Liver (tissue), 8 donors: ENCODE measurements at regions not wholly inside any gene's neighbourhood (a gene's known extent, or its start where the extent isn't known, plus 50 kb on each side); places are given as distances from the start of the nearest gene placed in this dataset.

Source experiments
- DNase-seq: peaks from one replicate; pipeline ENCODE4 v3.0.0-alpha.2; 2017; ENCODE audit warnings: low spot score
- H3K27ac ChIP-seq, 2 donors: one replicate each; pipeline ENCODE4 v1.7.0; 2013; ENCODE audit warnings: inconsistent platforms in 2 of 2, low read length in 2 of 2, control low read depth in 1 of 2, low read depth in 1 of 2, mild to moderate bottlenecking in 1 of 2
- H3K27me3 ChIP-seq, 4 donors: one replicate each; pipeline versions ENCODE4 v1.6.1 to v1.7.0; 2013; ENCODE audit warnings: low read length in 3 of 4, inconsistent platforms in 1 of 4, mild to moderate bottlenecking in 1 of 4, moderate library complexity in 1 of 4; ENCODE audit not compliant: control insufficient read depth in 4 of 4, insufficient read depth in 4 of 4
- H3K36me3 ChIP-seq, 4 donors: one replicate each; pipeline versions ENCODE4 v1.6.1 to v1.7.0; 2013; ENCODE audit warnings: low read length in 3 of 4, mild to moderate bottlenecking in 3 of 4, low read depth in 1 of 4, moderate library complexity in 1 of 4; ENCODE audit not compliant: control insufficient read depth in 4 of 4, insufficient read depth in 3 of 4
- H3K4me1 ChIP-seq, 4 donors: one replicate each; pipeline versions ENCODE4 v1.6.1 to v1.7.0; 2013; ENCODE audit warnings: low read length in 3 of 4, mild to moderate bottlenecking in 3 of 4, moderate library complexity in 1 of 4; ENCODE audit not compliant: control insufficient read depth in 4 of 4, insufficient read depth in 4 of 4
- H3K4me3 ChIP-seq, 3 donors: one replicate each; pipeline versions ENCODE4 v1.6.1 to v1.7.0; 2013; ENCODE audit warnings: low read length in 3 of 3, control low read depth in 1 of 3, low read depth in 1 of 3, mild to moderate bottlenecking in 1 of 3
- H3K9ac ChIP-seq, 2 donors: one replicate each; pipeline ENCODE4 v1.7.0; 2013; ENCODE audit warnings: low read length in 2 of 2, mild to moderate bottlenecking in 2 of 2, moderate library complexity in 2 of 2, control low read depth in 1 of 2, low read depth in 1 of 2
- H3K9me3 ChIP-seq, 4 donors: one replicate each; pipeline versions ENCODE4 v1.6.1 to v1.7.0; 2013; ENCODE audit warnings: low read length in 3 of 4; ENCODE audit not compliant: control insufficient read depth in 4 of 4
- CTCF ChIP-seq: fragments of 150-350 bp; IDR thresholded peaks from 2 replicates; pipeline ENCODE4 v1.5.1; 2017; ENCODE audit warnings: improper control_type of control experiment, low read depth, low read length; ENCODE audit not compliant: missing input control
- EGR1 ChIP-seq, 2 donors: IDR thresholded peaks; 2 replicates each; pipeline ENCODE4 v1.6.1; 2016 to 2018; ENCODE audit warnings: antibody characterized with exemption in 2 of 2, low read depth in 2 of 2
- FOXA1 ChIP-seq: IDR thresholded peaks from 2 replicates; pipeline ENCODE4 v1.6.1; 2016; ENCODE audit warnings: antibody characterized with exemption
- GABPA ChIP-seq, 2 donors: IDR thresholded peaks in 1 of 2; conservative IDR thresholded peaks in 1 of 2; 2 replicates each; pipeline ENCODE4 v1.6.1; 2016; ENCODE audit warnings: antibody characterized with exemption in 2 of 2, mild to moderate bottlenecking in 1 of 2, moderate library complexity in 1 of 2
- HNF4A ChIP-seq, 2 donors: conservative IDR thresholded peaks; 2 replicates each; pipeline ENCODE4 v1.6.1; 2016; ENCODE audit warnings: antibody characterized with exemption in 2 of 2, mild to moderate bottlenecking in 2 of 2
- HNF4G ChIP-seq: IDR thresholded peaks from 2 replicates; pipeline ENCODE4 v1.6.1; 2016; ENCODE audit warnings: antibody characterized with exemption
- JUND ChIP-seq, 2 donors: IDR thresholded peaks; 2 replicates each; pipeline ENCODE4 v1.6.1; 2016; ENCODE audit warnings: antibody characterized with exemption in 2 of 2
- NR2F2 ChIP-seq: IDR thresholded peaks from 2 replicates; pipeline ENCODE4 v1.6.1; 2016; ENCODE audit warnings: antibody characterized with exemption
- RAD21 ChIP-seq, 2 donors: IDR thresholded peaks; 2 replicates each; pipeline ENCODE4 v1.6.1; 2016; ENCODE audit warnings: antibody characterized with exemption in 2 of 2, mild to moderate bottlenecking in 2 of 2
- REST ChIP-seq: IDR thresholded peaks from 2 replicates; pipeline ENCODE4 v1.6.1; 2016; ENCODE audit warnings: antibody characterized with exemption, mild to moderate bottlenecking
- RXRA ChIP-seq, 2 donors: IDR thresholded peaks; 2 replicates each; pipeline ENCODE4 v1.6.1; 2017 to 2018; ENCODE audit warnings: antibody characterized with exemption in 2 of 2, mild to moderate bottlenecking in 1 of 2
- SP1 ChIP-seq: IDR thresholded peaks from 2 replicates; pipeline ENCODE4 v1.6.1; 2018; ENCODE audit warnings: antibody characterized with exemption, mild to moderate bottlenecking
- TAF1 ChIP-seq: conservative IDR thresholded peaks from 2 replicates; pipeline ENCODE4 v1.6.1; 2016; ENCODE audit warnings: antibody characterized with exemption, mild to moderate bottlenecking
- YY1 ChIP-seq: IDR thresholded peaks from 2 replicates; pipeline ENCODE4 v1.6.1; 2016; ENCODE audit warnings: antibody characterized with exemption, mild to moderate bottlenecking
- ZBTB33 ChIP-seq: IDR thresholded peaks from 2 replicates; pipeline ENCODE4 v1.6.1; 2016; ENCODE audit warnings: antibody characterized with exemption
- WGBS: extraction: QIAGEN DNeasy Blood & Tissue Kit; methylation state at CpG from one replicate; pipeline ENCODE4 v1.1.7; 2013; 5-methylcytosine and 5-hydroxymethylcytosine counted together
- TF ChIP-seq, protein P1 (sequence below): IDR thresholded peaks from 2 replicates; pipeline ENCODE4 v1.6.1; 2016; ENCODE audit warnings: antibody characterized with exemption
- TF ChIP-seq, protein P2 (sequence below): IDR thresholded peaks from 2 replicates; pipeline ENCODE4 v1.6.1; 2016; ENCODE audit warnings: antibody characterized with exemption
- donor health status: healthy.
- donor health status: healthy.
- donor health status: healthy.
- donor health status: healthy.
- donor health status: healthy.

DNA sequence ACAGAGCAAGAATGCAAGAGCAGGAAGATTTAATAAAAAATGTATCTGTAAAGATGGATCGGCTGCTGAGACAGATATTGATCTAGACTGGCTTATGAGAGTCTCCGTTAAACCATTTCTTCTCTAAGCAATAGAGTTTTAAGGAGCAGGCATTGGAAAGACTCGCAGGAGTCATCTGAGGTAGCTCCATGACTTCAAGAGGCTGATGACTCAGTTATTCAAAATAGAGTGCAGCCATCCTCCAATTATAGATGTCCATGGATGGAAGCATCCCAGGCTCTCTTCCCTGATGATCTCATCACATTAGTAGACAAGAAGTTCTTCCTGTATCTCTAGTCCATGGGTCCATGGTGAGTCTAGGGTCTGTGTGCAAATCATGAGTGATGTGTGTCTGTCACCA is 638.3 kb upstream of the TMEM132C start:
- no peaks in the 10 kb centered on the region for H3K9me3 ChIP-seq
- no peak for DNase-seq
- WGBS = 74% methylated on average over 3 of the region's 3 CpGs
- H3K4me3 ChIP-seq = no peak overlapping the region
- peaks cover 0 to 10% (median 1%) of the 10 kb centered on the region in 4 donors for H3K27me3 ChIP-seq
- no peaks in the 10 kb centered on the region for H3K36me3 ChIP-seq
- no peak overlapping the region for H3K27ac ChIP-seq
- H3K9ac ChIP-seq = no peak overlapping the region
- TF ChIP-seq CTCF = no peak
- no peak for TF ChIP-seq JUND (IDR thresholded peaks at IDR 0.05)
- no peak for TF ChIP-seq HNF4G
- no peak for TF ChIP-seq HNF4A (conservative IDR thresholded peaks at IDR 0.05)
- no peak for TF ChIP-seq NR2F2
- no peak for TF ChIP-seq YY1
- TF ChIP-seq SP1 = no peak
- TF ChIP-seq RXRA (IDR thresholded peaks at IDR 0.05) = no peak
- H3K4me1 ChIP-seq = no peaks in the 10 kb centered on the region

DNA sequence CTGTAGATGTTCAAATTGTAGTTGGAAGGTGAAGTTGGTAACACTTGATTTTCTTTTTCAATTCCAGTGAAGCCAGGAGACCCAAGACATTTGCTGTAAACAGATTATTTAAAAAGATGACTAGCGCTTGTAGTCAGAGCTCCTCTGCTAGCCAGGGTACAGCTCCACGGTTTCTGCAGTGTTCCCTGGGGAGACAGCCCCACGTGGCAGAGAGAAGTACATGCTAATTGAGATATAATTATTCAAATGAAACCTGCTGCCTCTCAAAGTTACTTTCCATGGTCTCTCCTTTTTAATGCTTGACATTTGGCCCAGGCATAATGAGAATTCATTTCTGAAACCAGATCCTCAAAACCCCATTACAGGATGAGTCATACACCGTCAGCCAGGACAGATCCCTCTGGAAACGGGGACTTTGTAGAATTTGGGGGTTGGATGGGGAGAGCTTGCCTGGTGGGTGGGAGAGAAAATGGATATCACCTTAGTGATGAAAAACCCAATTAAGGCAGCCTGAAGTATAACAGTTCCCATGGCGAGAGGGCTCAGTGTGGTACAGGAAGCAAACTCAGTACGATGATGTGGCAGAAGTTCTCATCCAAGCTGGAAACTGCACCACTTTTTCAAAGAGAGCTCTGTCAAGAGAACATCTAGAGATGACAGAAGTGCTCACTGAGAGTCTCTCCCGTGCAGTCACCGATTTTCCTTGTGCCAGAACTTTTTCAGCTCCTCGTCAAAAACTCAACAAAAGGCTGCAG is 637.7 kb upstream of the TMEM132C start:
- WGBS = 64% methylated on average over 10 of the region's 10 CpGs
- no peak overlapping the region for H3K4me3 ChIP-seq
- no peak for DNase-seq
- peaks cover 0 to 10% (median 1%) of the 10 kb centered on the region in 4 donors for H3K27me3 ChIP-seq
- TF ChIP-seq RAD21 (IDR thresholded peaks at IDR 0.05) = no peak
- H3K27ac ChIP-seq = no peak overlapping the region
- H3K36me3 ChIP-seq = no peaks in the 10 kb centered on the region
- H3K4me1 ChIP-seq = no peaks in the 10 kb centered on the region
- no peaks in the 10 kb centered on the region for H3K9me3 ChIP-seq
- no peak overlapping the region for H3K9ac ChIP-seq

- DNase-seq = no peak
- H3K27ac ChIP-seq = no peak overlapping the region
- H3K4me3 ChIP-seq = no peak overlapping the region
- no peaks in the 10 kb centered on the region for H3K9me3 ChIP-seq
- no peak overlapping the region for H3K9ac ChIP-seq
- 84% methylated on average over 11 of the region's 11 CpGs for WGBS
- peaks cover 0 to 10% (median 1%) of the 10 kb centered on the region in 4 donors for H3K27me3 ChIP-seq
- H3K36me3 ChIP-seq = no peaks in the 10 kb centered on the region
- no peak for TF ChIP-seq EGR1 (IDR thresholded peaks at IDR 0.05; ENCODE audit: low read depth in 2 of 2)
- TF ChIP-seq HNF4G = no peak
- TF ChIP-seq CTCF = no peak
- TF ChIP-seq TAF1 = no peak
- TF ChIP-seq NR2F2 = no peak
- no peak for TF ChIP-seq JUND (IDR thresholded peaks at IDR 0.05)
- TF ChIP-seq ZBTB33 = no peak
- TF ChIP-seq FOXA1 = no peak
- no peak for TF ChIP-seq YY1
- no peak for TF ChIP-seq REST
- TF ChIP-seq GABPA (IDR thresholded peaks at IDR 0.05 in 1 of 2, conservative IDR thresholded peaks at IDR 0.05 in 1 of 2) = no peak
- TF ChIP-seq RAD21 (IDR thresholded peaks at IDR 0.05) = no peak
- TF ChIP-seq, protein P1, sequence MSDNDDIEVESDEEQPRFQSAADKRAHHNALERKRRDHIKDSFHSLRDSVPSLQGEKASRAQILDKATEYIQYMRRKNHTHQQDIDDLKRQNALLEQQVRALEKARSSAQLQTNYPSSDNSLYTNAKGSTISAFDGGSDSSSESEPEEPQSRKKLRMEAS = no peak
- TF ChIP-seq, protein P2, sequence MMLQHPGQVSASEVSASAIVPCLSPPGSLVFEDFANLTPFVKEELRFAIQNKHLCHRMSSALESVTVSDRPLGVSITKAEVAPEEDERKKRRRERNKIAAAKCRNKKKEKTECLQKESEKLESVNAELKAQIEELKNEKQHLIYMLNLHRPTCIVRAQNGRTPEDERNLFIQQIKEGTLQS = no peak
- H3K4me1 ChIP-seq = no peaks in the 10 kb centered on the region
Measured at GRCh38 chr12:127632461-127632860, 634.5 kb upstream of the TMEM132C start.
